GM18508 (cell line): ENCODE measurements at regions not wholly inside any gene's neighbourhood (a gene's known extent, or its start where the extent isn't known, plus 50 kb on each side); places are given as distances from the start of the nearest gene placed in this dataset.
"Not testable (repeated sequence)": the region's sequence is repeated elsewhere in the genome, so short reads cannot be mapped to it uniquely, and the experiment has no call there.

Experiments
- ATAC-seq: cut with Tn5 transposase; IDR thresholded peaks from one replicate; pipeline ENCODE4 v1.9.1; 2021; ENCODE audit warnings: moderate number of reproducible peaks; ENCODE audit not compliant: insufficient read depth, unreplicated experiment

DNA sequence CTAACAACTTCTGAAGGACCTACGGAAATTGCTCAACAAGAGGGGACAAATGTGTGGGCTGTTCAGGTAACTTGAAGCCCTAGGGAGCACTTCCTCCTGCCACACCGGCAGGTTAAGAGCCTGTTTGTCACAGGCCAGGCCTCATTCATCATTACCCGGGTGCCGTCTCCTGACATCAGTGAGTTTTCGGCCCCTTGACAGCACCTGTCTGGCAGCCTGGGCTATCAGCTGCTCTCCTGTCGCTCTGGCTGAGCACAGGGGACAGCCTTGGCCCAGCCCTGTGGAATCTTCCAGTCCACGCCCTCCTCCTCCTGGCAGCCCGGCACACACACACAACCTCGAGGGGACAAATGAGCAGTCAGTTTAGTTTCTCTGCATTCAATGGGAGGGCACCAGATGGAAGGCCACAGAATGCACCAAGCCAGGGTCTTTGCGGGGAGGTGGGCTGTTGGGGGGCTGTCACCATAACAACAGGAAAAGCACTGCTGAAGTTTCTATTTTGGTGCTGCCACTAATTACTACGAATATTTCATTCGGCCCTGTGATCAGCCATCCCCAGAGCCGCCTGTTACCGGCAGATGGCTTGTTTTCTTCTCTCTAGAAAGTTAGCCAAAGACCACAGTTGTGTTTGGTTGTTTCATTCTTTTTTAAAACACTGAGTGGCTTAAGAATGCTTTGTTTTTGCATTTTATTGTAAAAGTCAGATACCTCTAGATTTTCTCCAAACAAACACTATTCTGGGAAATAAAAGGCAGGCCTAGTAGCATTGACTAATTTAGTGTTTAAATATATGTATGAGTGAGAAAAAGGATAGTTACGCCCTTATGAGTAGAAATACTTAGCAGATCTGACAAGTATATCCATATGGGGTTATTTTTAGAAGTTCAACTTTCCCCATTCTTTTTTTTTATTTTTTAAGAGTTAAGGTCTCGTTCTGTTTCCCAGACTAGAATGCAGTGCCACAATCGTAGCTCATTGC is 189.9 kb upstream of the NDUFV2 start:
- ATAC-seq = no peak

DNA sequence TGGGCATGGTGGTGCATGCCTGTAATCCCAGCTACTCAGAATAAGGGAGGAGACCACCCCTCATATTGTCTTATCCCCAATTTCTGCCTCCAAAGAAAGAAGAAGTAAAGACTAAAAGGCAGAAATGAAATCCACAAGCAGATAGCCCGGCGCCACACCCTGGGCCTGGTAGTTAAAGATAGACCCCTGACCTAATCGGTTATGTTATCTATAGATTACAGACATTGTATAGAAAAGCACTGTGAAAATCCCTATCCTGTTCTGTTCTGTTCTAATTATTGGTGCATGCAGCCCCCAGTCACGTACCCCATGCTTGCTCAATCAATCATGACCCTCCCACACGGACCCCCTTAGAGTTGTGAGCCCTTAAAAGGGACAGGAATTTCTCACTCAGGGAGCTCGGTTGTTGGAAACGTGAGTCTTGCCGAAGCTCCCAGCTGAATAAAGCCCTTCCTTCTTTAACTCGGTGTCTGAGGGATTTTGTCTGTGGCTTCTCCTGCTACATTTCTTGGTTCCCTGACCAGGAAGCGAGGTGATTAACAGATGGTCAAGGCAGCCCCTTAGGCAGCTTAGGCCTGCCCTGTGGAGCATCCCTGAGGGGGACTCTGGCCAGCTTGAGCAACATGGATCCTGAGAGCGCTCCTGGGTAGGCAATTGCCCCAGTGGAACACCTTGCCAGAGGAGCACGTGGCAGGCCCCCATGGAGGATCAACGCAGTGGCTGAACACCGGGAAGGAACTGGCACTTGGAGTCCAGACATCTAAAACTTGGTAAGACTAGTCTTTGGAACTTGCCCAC is 188.7 kb upstream of the NDUFV2 start:
- not testable (repeated sequence) for ATAC-seq

DNA sequence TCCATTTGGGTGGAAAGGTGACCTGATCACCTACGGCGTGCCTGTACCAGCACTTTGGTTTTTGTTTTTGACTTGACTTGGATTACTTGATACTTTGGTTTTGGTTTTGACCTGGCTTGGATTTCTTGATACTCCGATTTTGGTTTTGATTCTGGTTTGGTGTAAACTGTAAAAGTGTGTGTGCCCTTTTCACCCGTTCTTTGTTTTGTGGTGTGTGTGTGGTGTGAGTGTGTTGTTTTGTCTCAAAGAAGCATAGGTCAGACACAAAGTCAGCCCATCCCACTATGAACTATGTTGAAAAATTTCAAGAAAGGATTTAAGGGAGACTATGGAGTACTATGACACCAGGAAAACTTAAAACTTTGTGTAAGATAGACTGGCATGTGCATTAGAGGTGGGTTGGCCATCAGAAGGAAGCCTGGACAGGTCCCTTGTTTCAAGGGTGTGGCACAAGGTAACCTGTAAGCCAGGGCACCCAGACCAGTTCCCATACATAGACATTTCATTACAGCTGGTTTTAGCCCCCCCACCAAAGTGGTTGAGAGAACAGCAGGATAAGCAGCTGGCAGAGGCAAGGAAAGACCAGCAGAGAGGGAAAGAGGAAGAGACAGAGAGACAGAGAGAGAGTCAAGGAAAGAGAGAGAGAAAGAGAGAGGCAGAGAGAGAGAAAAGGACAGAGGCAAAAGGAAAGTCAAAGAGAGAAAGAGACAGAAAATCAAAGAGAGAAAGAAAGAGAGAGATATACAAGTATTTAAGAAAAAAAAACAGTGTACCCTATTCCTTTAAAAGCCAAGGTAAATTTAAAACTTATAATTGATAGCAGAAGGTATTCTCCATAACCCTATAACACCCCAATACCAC is 187.9 kb upstream of the NDUFV2 start:
- ATAC-seq = not testable (repeated sequence)

DNA sequence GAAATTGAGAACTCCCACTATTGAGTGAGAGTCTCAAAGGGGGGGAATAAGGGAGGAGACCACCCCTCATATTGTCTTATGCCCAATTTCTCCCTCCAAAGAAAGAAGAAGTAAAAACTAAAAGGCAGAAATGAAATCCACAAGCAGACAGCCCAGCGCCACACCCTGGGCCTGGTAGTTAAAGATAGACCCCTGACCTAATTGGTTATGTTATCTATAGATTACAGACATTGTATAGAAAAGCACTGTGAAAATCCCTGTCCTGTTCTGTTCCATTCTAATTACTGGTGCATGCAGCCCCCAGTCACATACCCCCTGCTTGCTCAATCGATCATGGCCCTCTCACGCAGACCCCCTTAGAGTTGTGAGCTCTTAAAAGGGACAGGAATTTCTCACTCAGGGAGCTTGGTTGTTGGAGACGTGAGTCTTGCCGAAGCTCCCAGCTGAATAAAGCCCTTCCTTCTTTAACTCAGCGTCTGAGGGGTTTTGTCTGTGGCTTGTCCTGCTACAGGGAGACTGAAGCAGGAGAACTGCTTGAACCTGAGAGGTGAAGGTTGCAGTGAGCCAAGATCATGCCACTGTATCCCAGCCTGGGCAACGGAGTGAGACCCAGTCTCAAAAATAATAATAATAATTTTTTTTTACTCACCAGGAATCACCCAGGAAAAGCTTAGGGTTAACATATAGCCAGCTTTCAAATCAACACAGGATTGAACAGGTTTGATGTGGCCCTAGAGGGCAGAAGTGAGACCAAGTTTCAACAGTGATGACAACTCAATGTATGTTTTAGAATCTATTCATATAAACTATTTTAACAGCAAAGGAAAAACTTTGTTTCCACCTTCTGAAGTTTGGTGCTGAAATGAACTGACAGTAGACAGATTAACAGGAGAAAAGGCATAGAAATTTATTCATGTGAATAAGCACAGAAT is 181.4 kb upstream of the NDUFV2 start:
- ATAC-seq = not testable (repeated sequence)

DNA sequence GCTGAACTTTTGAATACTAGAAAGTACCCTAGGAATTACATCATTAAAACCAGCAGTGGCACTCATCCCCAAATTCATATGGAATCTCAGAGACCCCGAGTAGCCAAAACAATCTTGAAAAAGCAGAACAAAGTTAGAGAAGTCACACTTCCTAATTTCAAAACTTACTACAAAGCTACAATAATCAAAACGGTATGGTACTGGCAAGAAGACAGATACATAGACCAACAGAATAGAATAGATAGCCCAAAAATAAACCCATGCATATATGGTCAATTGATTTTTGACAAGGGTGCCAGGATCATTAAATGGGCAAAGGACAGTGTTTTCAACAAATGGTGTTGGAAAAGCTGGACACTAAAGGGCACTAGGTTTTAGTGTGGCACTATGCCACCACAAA is 176.0 kb upstream of the NDUFV2 start:
- ATAC-seq = no peak

DNA sequence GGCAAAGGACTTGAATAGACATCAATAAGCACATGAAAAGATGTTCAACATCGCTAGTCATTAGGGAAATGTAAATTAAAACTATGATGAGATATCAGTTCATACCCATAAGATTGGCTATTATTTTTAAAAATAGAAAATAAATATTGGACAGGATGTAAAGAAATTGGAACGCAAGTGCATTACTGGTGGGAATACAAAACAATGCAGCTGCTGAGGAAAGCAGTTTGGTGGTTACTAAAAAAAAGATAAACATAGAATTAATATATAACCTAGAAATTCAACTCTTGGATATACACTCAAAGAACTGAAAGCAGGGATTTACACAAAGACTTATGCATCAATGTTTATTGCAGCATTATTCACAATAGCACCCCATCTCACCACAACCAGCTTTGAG is 174.5 kb upstream of the NDUFV2 start:
- ATAC-seq = no peak

DNA sequence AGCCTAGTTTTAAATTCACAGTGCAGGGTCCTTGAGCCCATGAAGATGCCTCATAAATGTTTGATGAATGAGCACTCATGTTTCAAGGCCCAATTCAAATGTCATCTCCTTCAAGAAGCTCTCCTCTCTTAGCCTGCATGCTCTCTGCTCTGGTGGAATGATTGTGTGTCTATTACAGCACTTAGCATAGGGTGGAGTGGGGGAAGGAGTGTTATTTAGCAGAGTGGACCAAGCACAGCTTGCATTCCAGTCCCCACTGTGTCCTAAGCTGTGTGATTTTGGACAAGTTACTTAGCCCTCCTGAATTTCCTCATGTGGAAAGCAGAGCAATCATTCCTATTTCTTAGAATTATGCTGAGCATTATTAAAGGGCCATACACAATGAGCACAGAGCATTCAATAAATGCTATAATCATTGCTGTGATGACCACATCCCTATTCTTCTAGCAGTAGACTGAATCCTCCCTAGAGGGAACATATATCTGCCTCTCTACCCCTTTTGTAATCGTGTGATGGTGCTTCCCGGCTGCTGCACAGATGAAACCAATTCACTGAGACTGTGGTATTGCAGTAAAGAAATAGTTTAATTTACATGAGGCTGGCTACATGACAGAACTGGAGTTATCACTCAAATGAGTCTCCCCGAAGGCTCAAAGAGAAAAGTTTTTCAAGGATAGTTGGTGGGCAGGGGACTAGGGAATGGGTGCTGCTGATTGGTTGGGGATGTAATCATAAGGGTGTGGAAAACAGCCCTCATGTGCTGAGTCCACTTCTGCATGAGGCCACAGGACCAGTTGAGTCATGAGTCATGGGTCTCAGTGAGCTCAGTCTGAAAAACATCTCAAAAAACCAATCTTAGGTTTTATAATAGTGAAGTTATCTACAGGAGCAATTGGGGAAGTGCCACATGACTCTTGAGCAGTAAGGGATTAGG is 173.4 kb upstream of the NDUFV2 start:
- no peak for ATAC-seq

DNA sequence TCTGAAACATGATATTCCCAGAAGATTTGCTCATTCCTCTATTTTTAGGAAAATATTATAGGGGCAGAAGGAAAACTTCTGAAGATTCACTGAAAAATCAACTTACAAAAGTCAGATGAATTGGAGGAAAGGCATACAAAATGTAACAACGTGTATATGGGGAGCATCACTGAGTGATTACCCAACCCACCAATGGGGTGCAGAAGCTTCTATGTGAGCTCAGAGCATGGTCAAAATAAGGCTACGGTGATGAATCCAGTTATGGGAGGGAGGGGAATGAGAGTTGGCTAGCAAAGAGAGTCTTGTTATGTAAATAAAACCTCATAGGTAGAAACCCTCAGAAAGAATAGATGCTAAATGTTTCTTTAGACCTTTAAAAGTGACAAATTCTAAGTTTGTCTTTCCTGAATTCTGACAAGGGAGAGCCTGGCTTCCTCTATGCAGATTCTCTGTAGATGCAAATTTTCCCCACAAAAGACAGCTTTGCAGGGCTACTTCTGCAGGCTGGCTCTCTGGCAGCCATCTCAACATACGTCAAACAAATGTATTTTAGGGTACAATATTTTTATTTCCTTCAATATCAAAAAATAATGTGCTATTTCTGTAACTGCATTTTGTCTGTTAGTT is 171.4 kb upstream of the NDUFV2 start:
- no peak for ATAC-seq

DNA sequence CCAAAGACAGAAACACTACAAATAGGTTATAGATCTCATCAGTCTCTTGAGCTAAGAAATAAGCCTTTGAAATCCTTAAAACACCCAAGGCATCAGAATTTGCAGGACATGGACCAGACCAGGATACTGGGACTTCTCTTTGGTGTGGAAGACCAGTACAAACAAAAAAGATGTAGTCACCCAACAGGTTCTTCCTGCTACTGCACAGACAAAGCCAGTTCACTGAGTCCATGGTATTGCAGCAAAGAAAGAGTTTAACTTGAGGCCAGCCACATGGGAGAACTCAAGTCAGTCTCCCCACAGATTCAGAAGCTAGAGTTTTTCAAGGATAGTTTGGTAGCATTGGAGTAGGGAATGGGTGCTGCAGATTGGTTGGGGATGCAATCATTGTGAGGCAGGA is 169.6 kb upstream of the NDUFV2 start:
- ATAC-seq = no peak

DNA sequence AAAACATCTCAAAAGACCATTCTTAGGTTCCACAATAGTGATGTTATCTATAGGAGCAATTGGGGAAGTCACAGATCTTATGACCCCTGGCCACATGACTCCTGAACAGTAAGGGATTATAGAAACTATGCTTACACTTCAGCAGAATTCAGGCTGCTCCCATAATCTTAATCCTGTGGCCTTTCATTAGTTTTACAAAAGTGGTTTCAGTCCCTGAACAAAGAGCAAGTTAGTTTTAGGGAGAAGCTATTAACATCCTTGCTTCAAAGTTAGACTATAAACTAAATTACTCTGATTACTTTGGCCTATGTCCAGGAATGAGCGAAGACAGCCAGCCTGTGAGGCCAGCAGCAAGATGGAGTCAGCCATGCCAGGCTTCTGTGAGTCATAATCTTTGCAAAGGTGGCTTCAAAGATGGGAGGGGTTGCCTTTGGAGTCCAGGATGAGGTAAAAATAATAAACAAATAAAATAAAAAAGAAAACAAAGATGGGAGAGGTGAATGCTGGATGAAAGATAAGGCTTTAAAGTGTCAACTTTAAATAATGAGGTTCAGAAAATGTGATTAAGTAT is 168.7 kb upstream of the NDUFV2 start:
- no peak for ATAC-seq

DNA sequence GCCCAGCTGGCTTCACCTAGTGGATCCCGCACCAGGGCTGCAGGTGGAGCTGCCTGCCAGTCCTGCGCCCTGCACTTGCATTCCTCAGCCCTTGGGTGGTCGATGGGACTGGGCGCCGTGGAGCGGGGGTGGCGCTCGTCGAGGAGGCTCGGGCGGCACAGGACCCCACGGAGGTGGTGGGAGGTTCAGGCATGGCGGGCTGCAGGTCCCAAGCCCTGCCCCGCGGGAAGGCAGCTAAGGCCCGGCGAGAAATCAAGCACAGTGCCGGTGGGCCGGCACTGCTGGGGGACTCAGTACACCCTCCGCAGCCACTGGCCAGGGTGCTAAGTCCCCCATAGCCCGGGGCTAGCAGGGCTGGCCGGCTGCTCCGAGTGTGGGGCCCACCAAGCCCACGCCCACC is 167.2 kb upstream of the NDUFV2 start:
- not testable (repeated sequence) for ATAC-seq

DNA sequence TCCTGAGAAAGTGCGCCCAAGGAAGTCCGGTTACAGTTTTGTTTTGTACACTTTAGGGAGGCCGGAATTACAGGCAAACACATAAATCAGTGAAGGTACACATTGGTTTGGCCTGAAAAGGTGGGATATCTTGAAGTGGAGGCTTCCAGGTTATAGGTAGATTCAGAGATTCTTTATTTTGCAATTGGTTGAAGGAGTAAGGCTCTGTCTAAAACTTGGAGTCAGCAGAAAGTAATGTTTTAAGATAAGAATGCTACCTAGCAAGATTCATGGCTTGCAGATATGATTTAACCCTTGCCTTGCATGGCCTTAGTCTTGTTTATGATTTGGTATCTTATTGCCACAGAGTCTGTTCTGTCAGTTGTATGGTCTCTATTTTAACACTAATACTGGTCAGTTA is 165.9 kb upstream of the NDUFV2 start:
- no peak for ATAC-seq

DNA sequence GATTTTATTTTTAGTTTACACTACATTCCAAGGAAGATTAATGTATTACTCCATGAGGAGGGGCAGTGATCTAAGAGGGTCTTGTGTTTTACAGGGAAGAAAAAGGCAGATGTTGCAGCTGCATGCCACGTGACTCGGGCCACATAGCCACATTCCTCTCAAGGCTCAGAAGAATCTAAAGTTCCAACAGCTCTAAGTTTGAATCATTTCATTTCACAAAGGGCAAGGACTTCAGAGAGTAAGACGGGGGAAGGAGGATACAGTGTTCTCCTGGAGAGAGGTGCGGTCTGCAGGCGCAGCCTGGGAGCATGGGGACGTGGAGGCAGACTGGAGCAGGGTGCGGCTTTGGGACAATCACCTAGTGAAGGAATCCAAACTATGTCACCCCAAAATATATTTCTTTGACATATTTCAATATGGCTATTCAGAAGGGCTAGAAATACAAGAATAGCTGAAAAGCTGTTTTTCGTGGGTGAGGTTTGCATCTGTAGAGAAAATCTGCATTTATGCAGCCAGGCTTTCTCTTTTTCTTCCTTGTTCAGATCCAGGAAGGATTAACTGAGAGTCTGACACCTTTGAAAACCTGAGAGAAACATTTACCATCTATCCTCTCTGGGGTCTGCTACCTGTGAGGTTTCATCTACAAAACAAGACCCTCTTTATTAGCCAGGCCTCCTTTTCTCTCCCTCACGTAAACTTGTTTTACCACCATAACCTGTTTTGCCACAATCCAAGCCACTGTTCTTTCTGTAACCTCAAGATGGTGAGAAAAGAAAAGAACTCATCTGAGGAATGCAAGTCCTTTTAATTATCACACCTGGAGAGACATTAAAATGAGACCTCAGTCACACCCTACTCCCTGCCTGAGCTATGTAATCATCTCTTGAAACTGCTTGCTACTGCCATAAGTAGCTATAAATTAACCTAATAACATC is 165.1 kb upstream of the NDUFV2 start:
- ATAC-seq = no peak

DNA sequence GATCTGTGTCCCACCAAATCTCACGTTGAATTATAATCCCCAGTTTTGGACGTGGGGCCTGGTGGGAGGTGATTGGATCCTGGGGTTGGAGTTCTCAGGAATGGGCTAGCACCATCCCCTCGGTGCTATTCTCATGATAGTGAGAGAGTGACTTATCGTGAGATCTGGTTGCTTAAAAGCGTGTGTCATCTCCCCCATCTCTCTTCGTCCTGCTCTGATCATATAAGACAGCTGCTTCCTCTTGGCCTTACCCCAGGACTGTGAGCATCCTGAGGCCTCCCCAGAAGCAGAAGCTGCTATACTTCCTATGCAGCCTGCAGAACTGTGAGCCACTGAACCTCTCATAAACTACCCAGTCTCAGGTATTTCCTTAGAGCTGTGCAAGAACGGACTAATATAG is 163.7 kb upstream of the NDUFV2 start:
- no peak for ATAC-seq

DNA sequence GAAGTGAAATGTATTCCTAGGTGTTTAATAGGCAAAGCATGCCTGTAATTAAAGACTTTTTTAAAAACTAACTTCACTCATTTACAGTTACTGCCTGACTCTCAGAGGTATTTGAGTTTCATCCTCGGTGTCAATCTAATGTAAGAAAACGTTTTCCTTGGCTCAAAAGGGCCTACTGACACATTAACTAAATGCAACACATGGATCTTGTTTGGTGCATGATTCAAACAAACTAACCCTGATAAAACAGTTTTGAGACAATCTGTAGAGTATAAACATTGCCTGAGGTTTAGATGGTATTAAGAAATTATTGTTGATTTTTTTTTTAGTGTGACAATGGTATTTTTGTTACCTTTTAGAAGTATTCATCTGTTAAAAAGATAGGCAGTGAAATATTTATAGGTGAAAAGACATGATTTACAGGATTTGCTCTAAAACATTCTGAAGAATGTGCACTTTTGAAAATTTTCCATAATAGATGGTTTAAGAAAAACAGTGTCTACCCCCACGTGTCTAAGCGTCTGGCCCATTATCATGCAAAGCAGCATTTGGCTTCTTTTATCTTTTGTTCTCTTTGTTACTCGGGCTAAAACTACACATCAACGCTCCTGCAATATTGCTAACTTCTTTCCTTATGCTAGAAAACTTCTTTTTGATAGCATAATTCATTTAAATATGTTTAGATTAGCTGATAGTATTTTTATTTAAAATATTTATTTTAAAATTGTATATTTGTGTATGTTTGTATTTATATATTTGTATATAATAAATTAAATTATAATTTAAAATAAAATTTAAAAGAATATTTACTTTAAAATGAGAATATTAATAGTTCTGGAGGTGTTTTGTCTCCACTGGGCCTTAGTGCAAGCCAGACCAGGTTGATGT is 160.2 kb upstream of the NDUFV2 start:
- ATAC-seq = no peak
